ENCODE measurements at regions not wholly inside any gene's neighbourhood (a gene's known extent, or its start where the extent isn't known, plus 50 kb on each side); places are given as distances from the start of the nearest gene placed in this dataset.

DNA sequence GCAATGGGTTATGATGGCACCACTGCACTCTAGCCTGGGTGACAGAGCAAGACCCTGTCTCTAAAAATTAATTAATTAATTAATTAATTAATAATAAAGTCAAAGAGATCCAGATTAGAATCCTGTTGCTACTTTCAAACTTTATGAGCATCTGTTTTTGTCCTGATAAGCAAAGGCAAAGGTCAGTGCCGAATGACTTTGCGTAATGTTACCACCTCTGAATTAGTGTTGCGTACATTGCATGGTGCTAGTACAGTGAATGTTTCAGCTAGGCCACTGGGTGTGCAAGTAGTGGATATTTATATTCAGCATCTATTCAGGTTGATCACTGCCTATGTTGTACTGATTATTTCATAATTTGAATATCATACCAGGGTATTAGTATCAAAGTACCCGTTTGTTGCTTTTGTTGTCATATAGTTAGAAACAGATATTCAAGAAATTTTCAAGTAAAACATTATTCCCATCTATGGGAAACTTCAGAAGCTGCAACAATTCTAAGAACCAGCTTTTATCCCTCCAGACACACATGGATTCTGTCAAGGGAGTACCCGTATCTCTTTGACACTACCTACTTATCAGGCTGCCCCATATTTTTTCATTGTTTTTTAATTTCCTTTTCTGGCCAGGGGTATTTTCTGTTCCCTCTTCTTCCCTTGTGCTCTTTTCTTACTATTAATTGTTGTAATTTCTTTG lies 127.1 kb upstream of the GRM7 start:
- TF ChIP-seq, protein P1, sequence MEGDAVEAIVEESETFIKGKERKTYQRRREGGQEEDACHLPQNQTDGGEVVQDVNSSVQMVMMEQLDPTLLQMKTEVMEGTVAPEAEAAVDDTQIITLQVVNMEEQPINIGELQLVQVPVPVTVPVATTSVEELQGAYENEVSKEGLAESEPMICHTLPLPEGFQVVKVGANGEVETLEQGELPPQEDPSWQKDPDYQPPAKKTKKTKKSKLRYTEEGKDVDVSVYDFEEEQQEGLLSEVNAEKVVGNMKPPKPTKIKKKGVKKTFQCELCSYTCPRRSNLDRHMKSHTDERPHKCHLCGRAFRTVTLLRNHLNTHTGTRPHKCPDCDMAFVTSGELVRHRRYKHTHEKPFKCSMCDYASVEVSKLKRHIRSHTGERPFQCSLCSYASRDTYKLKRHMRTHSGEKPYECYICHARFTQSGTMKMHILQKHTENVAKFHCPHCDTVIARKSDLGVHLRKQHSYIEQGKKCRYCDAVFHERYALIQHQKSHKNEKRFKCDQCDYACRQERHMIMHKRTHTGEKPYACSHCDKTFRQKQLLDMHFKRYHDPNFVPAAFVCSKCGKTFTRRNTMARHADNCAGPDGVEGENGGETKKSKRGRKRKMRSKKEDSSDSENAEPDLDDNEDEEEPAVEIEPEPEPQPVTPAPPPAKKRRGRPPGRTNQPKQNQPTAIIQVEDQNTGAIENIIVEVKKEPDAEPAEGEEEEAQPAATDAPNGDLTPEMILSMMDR (conservative IDR thresholded peaks at IDR 0.05), result no peak
- no peak for TF ChIP-seq EZH2 (IDR thresholded peaks at IDR 0.05; ENCODE audit: low read depth)
- Histone ChIP-seq H2AFZ (no peak overlapping the region), H3K9me2 (ENCODE audit: insufficient read depth) (no peaks in the 10 kb centered on the region), H3K4me2 (no peak overlapping the region), H3F3A (ENCODE audit: insufficient read depth, low read depth) (no peaks in the 10 kb centered on the region), H3K36me3 (ENCODE audit: low read depth) (no peaks in the 10 kb centered on the region), H3K79me2 (ENCODE audit: low read depth) (no peaks in the 10 kb centered on the region), H4K20me1 (ENCODE audit: insufficient read depth) (no peaks in the 10 kb centered on the region), H3K4me3 (no peak overlapping the region), H3K9me3 (ENCODE audit: insufficient read depth, low read depth) (no peaks in the 10 kb centered on the region), H3K4me1 (replicated peaks; ENCODE audit: insufficient read depth) (no peaks in the 10 kb centered on the region), H3K27ac (no peak overlapping the region), H3K27me3 (ENCODE audit: insufficient read depth, low read depth) (no peaks in the 10 kb centered on the region)
- no peak for DNase-seq
- BruUV-seq (replicated peaks), result no TSS peak
- intact Hi-C loops (cut with micrococcal nuclease; ENCODE audit: unreplicated experiment), result no loop called here
- POLR2A ChIA-PET (ENCODE audit: unreplicated experiment), result no interaction called here
- CTCF ChIA-PET, result no interaction called here

DNA sequence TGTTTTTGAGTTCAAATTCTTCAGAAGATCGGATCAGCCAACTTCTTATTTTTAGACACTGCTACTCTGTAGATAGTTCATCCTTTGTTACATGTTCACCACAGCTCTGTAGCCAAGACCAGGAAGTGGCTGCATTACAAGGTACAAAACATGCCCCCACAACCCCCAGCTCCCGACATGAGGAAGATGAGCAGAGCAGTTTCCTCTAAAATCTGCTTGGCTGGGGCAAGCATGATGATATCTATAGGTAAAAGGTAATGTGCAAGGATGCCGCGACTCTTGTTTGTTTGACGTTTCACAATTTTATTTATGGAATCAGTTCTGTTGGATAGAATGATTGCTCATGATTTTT lies 126.5 kb upstream of the GRM7 start:
- CTCF ChIA-PET, result no interaction called here

DNA sequence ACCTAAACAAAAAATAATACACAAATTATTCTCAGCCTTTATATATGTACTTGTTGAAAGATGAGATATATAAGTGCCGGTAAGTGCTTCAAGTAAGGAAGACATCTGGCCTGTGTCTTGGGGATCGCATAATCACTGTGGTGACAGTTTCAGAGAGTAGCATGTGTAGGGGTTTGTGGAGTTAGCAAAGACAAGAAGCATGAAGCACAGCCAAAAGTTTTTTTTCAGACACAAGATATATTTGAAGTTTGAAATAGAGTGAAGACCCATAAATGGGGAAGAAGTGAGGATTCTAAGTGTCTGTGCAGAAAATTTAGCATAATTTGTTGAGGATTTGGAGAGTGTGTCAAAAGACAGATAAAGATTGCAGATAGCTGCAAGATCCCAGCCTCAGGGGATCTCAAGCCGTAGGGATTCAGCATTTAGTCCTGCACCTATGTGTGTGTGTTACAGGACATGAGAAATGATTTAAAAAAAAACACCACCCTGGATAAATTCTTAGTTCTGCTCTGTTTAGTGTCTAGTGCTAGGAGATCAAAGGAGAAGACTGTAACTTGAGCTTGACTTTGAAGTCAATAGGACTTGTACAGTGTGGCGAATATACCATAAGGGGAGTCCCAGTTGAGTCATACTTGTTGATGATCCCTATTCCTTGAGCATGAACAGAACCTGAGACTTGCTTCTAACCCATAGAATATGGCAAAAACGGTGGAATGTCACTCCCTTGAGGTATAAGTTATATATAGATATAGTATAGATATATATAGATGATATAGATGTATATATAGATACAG lies 123.9 kb upstream of the GRM7 start:
- H3F3A ChIP-seq (ENCODE audit: insufficient read depth, low read depth), result no peaks in the 10 kb centered on the region
- H3K9me2 ChIP-seq (ENCODE audit: insufficient read depth), result no peaks in the 10 kb centered on the region
- H3K79me2 ChIP-seq (ENCODE audit: low read depth), result no peaks in the 10 kb centered on the region
- no peak overlapping the region for H3K4me3 ChIP-seq
- H3K9me3 ChIP-seq (ENCODE audit: insufficient read depth, low read depth), result no peaks in the 10 kb centered on the region
- no peak overlapping the region for H3K4me2 ChIP-seq
- intact Hi-C loops (cut with micrococcal nuclease; ENCODE audit: unreplicated experiment), result no loop called here
- CTCF ChIA-PET, result no interaction called here
- POLR2A ChIA-PET (ENCODE audit: unreplicated experiment), result no interaction called here
- H2AFZ ChIP-seq, result no peak overlapping the region
- H3K27me3 ChIP-seq (ENCODE audit: insufficient read depth, low read depth), result no peaks in the 10 kb centered on the region
- H3K4me1 ChIP-seq (replicated peaks; ENCODE audit: insufficient read depth), result no peaks in the 10 kb centered on the region
- no peak for TF ChIP-seq EZH2 (IDR thresholded peaks at IDR 0.05; ENCODE audit: low read depth)
- TF ChIP-seq, protein P1 (conservative IDR thresholded peaks at IDR 0.05), result no peak
- no peak for DNase-seq
- H3K27ac ChIP-seq, result no peak overlapping the region
- H3K36me3 ChIP-seq (ENCODE audit: low read depth), result no peaks in the 10 kb centered on the region
- H4K20me1 ChIP-seq (ENCODE audit: insufficient read depth), result no peaks in the 10 kb centered on the region
- no TSS peak for BruUV-seq (replicated peaks)

More for the DNA sequence above, 126.5 kb upstream of the GRM7 start:
- no peaks in the 10 kb centered on the region for H3K27me3 ChIP-seq (ENCODE audit: insufficient read depth, low read depth)
- no peak overlapping the region for H3K4me3 ChIP-seq
- no peaks in the 10 kb centered on the region for H3K9me3 ChIP-seq (ENCODE audit: insufficient read depth, low read depth)
- no peaks in the 10 kb centered on the region for H3K4me1 ChIP-seq (replicated peaks; ENCODE audit: insufficient read depth)
- BruUV-seq (replicated peaks), result no TSS peak
- intact Hi-C loops (cut with micrococcal nuclease; ENCODE audit: unreplicated experiment), result no loop called here
- H2AFZ ChIP-seq, result no peak overlapping the region
- H3F3A ChIP-seq (ENCODE audit: insufficient read depth, low read depth), result no peaks in the 10 kb centered on the region
- no peaks in the 10 kb centered on the region for H3K36me3 ChIP-seq (ENCODE audit: low read depth)
- POLR2A ChIA-PET (ENCODE audit: unreplicated experiment), result no interaction called here
- no peak overlapping the region for H3K27ac ChIP-seq
- H3K79me2 ChIP-seq (ENCODE audit: low read depth), result no peaks in the 10 kb centered on the region
- no peaks in the 10 kb centered on the region for H3K9me2 ChIP-seq (ENCODE audit: insufficient read depth)
- DNase-seq, result no peak
- H4K20me1 ChIP-seq (ENCODE audit: insufficient read depth), result no peaks in the 10 kb centered on the region
- no peak for TF ChIP-seq EZH2 (IDR thresholded peaks at IDR 0.05; ENCODE audit: low read depth)
- TF ChIP-seq, protein P1 (conservative IDR thresholded peaks at IDR 0.05), result no peak
- no peak overlapping the region for H3K4me2 ChIP-seq
